ENCODE measurements at regions not wholly inside any gene's neighbourhood (a gene's known extent, or its start where the extent isn't known, plus 50 kb on each side); places are given as distances from the start of the nearest gene placed in this dataset.

- no peak overlapping the region for H3K4me2 ChIP-seq (ENCODE audit: low read length)
- TF ChIP-seq CTCF (IDR thresholded peaks at IDR 0.05; ENCODE audit: low read depth, low read length): no peak
- TF ChIP-seq EZH2phosphoT487 (IDR thresholded peaks at IDR 0.05; ENCODE audit: low read depth): no peak
- H3K27me3 ChIP-seq (ENCODE audit: low read depth, low read length): no peaks in the 10 kb centered on the region
- H3K27ac ChIP-seq (ENCODE audit: low read length): no peak overlapping the region
- no peak overlapping the region for H3K9ac ChIP-seq (ENCODE audit: low read length)
- H3K9me3 ChIP-seq (ENCODE audit: insufficient read depth, low read length): no peaks in the 10 kb centered on the region
- no peaks in the 10 kb centered on the region for H3K36me3 ChIP-seq (replicated peaks; ENCODE audit: low read depth, low read length)
- H3K4me1 ChIP-seq (ENCODE audit: low read length): no peaks in the 10 kb centered on the region
- no peak overlapping the region for H3K4me3 ChIP-seq (ENCODE audit: low read length)
- H4K20me1 ChIP-seq (ENCODE audit: insufficient read depth, low read length): no peaks in the 10 kb centered on the region
- H2AFZ ChIP-seq (ENCODE audit: low read depth, low read length): no peak overlapping the region
- H3K79me2 ChIP-seq (ENCODE audit: low read length): no peaks in the 10 kb centered on the region
Measured at GRCh38 chr4:189162073-189162789, 778.4 kb upstream of the FRG1 start.

- TF ChIP-seq EZH2phosphoT487 (IDR thresholded peaks at IDR 0.05; ENCODE audit: low read depth) (no peak), CTCF (IDR thresholded peaks at IDR 0.05; ENCODE audit: low read depth, low read length) (no peak)
- Histone ChIP-seq H3K36me3 (replicated peaks; ENCODE audit: low read depth, low read length) (no peaks in the 10 kb centered on the region), H3K9ac (ENCODE audit: low read length) (no peak overlapping the region), H3K27me3 (ENCODE audit: low read depth, low read length) (no peaks in the 10 kb centered on the region), H3K27ac (ENCODE audit: low read length) (no peak overlapping the region), H3K4me2 (ENCODE audit: low read length) (no peak overlapping the region), H3K79me2 (ENCODE audit: low read length) (no peaks in the 10 kb centered on the region), H3K4me1 (ENCODE audit: low read length) (no peaks in the 10 kb centered on the region), H3K9me3 (ENCODE audit: insufficient read depth, low read length) (no peaks in the 10 kb centered on the region), H2AFZ (ENCODE audit: low read depth, low read length) (no peak overlapping the region), H3K4me3 (ENCODE audit: low read length) (no peak overlapping the region), H4K20me1 (ENCODE audit: insufficient read depth, low read length) (no peaks in the 10 kb centered on the region)
Measured at GRCh38 chr4:189162888-189163287, 777.8 kb upstream of the FRG1 start.

GRCh38 chr4:189176002-189176401 lies 764.7 kb upstream of the FRG1 start:
- Histone ChIP-seq H3K4me2 (ENCODE audit: low read length) (no peak overlapping the region), H3K79me2 (ENCODE audit: low read length) (no peaks in the 10 kb centered on the region), H3K27me3 (ENCODE audit: low read depth, low read length) (no peaks in the 10 kb centered on the region), H3K4me3 (ENCODE audit: low read length) (no peak overlapping the region), H4K20me1 (ENCODE audit: insufficient read depth, low read length) (no peaks in the 10 kb centered on the region), H3K9ac (ENCODE audit: low read length) (no peak overlapping the region), H3K27ac (ENCODE audit: low read length) (no peak overlapping the region), H2AFZ (ENCODE audit: low read depth, low read length) (no peak overlapping the region), H3K9me3 (ENCODE audit: insufficient read depth, low read length) (no peaks in the 10 kb centered on the region), H3K36me3 (replicated peaks; ENCODE audit: low read depth, low read length) (no peaks in the 10 kb centered on the region), H3K4me1 (ENCODE audit: low read length) (no peaks in the 10 kb centered on the region)
- TF ChIP-seq CTCF (IDR thresholded peaks at IDR 0.05; ENCODE audit: low read depth, low read length) (no peak), EZH2phosphoT487 (IDR thresholded peaks at IDR 0.05; ENCODE audit: low read depth) (no peak)

GRCh38 chr4:189177130-189177529 lies 763.5 kb upstream of the FRG1 start:
- Histone ChIP-seq H3K9me3 (ENCODE audit: insufficient read depth, low read length) (no peaks in the 10 kb centered on the region), H2AFZ (ENCODE audit: low read depth, low read length) (no peak overlapping the region), H3K4me2 (ENCODE audit: low read length) (no peak overlapping the region), H4K20me1 (ENCODE audit: insufficient read depth, low read length) (no peaks in the 10 kb centered on the region), H3K36me3 (replicated peaks; ENCODE audit: low read depth, low read length) (no peaks in the 10 kb centered on the region), H3K4me1 (ENCODE audit: low read length) (no peaks in the 10 kb centered on the region), H3K79me2 (ENCODE audit: low read length) (no peaks in the 10 kb centered on the region), H3K27me3 (ENCODE audit: low read depth, low read length) (no peaks in the 10 kb centered on the region), H3K4me3 (ENCODE audit: low read length) (no peak overlapping the region), H3K27ac (ENCODE audit: low read length) (no peak overlapping the region), H3K9ac (ENCODE audit: low read length) (no peak overlapping the region)
- TF ChIP-seq CTCF (IDR thresholded peaks at IDR 0.05; ENCODE audit: low read depth, low read length) (no peak), EZH2phosphoT487 (IDR thresholded peaks at IDR 0.05; ENCODE audit: low read depth) (no peak)
